ENCODE measurements at regions not wholly inside any gene's neighbourhood (a gene's known extent, or its start where the extent isn't known, plus 50 kb on each side); places are given as distances from the start of the nearest gene placed in this dataset.

DNA sequence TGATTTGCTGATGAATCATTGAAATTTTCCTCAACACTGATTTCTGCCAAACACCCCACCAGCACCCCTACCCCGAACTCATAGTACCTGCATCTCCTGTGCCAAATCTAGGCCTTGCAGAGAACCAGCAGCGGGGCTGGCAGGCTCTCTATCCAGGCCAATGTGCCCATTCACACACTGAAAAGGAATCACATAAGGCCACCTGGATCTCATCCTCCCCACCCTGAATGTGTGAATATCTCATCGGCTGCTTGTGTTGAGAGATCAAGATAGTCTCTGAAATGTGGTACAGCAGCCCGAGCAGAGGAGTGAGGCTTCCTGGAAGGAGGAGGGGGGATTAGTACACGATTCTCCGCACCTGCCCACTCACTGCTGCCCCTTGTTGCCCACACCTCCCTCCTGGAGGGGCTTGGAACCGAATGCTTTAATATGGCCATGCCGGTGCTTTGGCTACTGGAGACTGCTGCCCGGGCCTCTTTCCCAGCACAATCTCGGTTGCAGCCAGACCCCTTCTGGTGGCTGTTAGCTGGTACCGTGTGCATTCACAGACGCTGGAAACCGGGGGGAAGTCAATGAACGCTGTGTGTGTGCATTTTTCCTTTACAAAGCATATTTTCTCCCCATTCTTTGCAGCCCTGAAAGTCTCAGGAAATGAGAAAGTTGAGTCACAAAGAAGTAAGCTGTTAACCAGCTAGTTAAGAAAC is 619.5 kb downstream of the MATN1 start:
- no peak for TF ChIP-seq GATA2 (IDR thresholded peaks at IDR 0.05; ENCODE audit: low read depth, low read length)
- TF ChIP-seq GATA3 (IDR thresholded peaks at IDR 0.05; ENCODE audit: low read depth, low read length) = no peak

Data from SH-SY5Y (cell line).